ENCODE measurements at regions not wholly inside any gene's neighbourhood (a gene's known extent, or its start where the extent isn't known, plus 50 kb on each side); places are given as distances from the start of the nearest gene placed in this dataset.

GRCh38 chr2:147530033-147530432, 314.8 kb upstream of the ACVR2A start:
- H3K27ac ChIP-seq, result no peak overlapping the region
- H3K4me3 ChIP-seq (replicated peaks in 1 of 3), result no peak overlapping the region
- TF ChIP-seq POLR2A (IDR thresholded peaks at IDR 0.05) (no peak), CTCF (IDR thresholded peaks at IDR 0.05) (no peak)
- H3K4me1 ChIP-seq, result peaks cover 7 to 10% of the 10 kb centered on the region in 2 donors
- intact Hi-C loops (cut with DNase I), result no loop called here
- no peak for DNase-seq
- no peaks in the 10 kb centered on the region for H3K36me3 ChIP-seq
- WGBS, 2 donors, result 82 to 84% methylated on average over 3 of the region's 3 CpGs
- no peaks in the 10 kb centered on the region for H3K27me3 ChIP-seq
- H3K9me3 ChIP-seq, result no peaks in the 10 kb centered on the region

- intact Hi-C loops (cut with DNase I), result no loop called here
- no peak overlapping the region for H3K27ac ChIP-seq
- peaks cover 7 to 10% of the 10 kb centered on the region in 2 donors for H3K4me1 ChIP-seq
- no peaks in the 10 kb centered on the region for H3K36me3 ChIP-seq
- no peak for TF ChIP-seq POLR2A (IDR thresholded peaks at IDR 0.05)
- no peak for TF ChIP-seq CTCF (IDR thresholded peaks at IDR 0.05)
- WGBS, 2 donors, result 10 to 14% methylated on average over 3 of the region's 3 CpGs
- no peak overlapping the region for H3K4me3 ChIP-seq (replicated peaks in 1 of 3)
- H3K27me3 ChIP-seq, result no peaks in the 10 kb centered on the region
- DNase-seq, result peak; percentile 70 to 77
- H3K9me3 ChIP-seq, result no peaks in the 10 kb centered on the region
Measured at GRCh38 chr2:147525819-147526489, 318.9 kb upstream of the ACVR2A start.

GRCh38 chr2:147524912-147525311, 319.9 kb upstream of the ACVR2A start:
- no peaks in the 10 kb centered on the region for H3K36me3 ChIP-seq
- WGBS, 2 donors, result 92 to 99% methylated on average over 3 of the region's 3 CpGs
- intact Hi-C loops (cut with DNase I), result no loop called here

GRCh38 chr2:147523415-147523814, 321.4 kb upstream of the ACVR2A start:
- TF ChIP-seq POLR2A (IDR thresholded peaks at IDR 0.05), result no peak
- TF ChIP-seq CTCF (IDR thresholded peaks at IDR 0.05), result no peak
- DNase-seq, result no peak

More at GRCh38 chr2:147524912-147525311, 319.9 kb upstream of the ACVR2A start:
- Histone ChIP-seq H3K4me1 (peaks cover 7 to 10% of the 10 kb centered on the region in 2 donors), H3K27ac (no peak overlapping the region), H3K9me3 (no peaks in the 10 kb centered on the region), H3K4me3 (replicated peaks in 1 of 3) (no peak overlapping the region), H3K27me3 (no peaks in the 10 kb centered on the region)
- no peak for DNase-seq
- TF ChIP-seq POLR2A (IDR thresholded peaks at IDR 0.05) (no peak), CTCF (IDR thresholded peaks at IDR 0.05) (no peak)

GRCh38 chr2:147521936-147522335, 322.9 kb upstream of the ACVR2A start:
- Histone ChIP-seq H3K4me3 (replicated peaks in 1 of 3) (no peak overlapping the region), H3K27ac (no peak overlapping the region), H3K4me1 (peaks cover 7 to 10% of the 10 kb centered on the region in 2 donors), H3K9me3 (no peaks in the 10 kb centered on the region), H3K36me3 (no peaks in the 10 kb centered on the region), H3K27me3 (no peaks in the 10 kb centered on the region)
- TF ChIP-seq CTCF (IDR thresholded peaks at IDR 0.05) (no peak), POLR2A (IDR thresholded peaks at IDR 0.05) (no peak)
- DNase-seq, result no peak
- WGBS, 2 donors, result 96% methylated on average over 3 of the region's 3 CpGs
- intact Hi-C loops (cut with DNase I), result no loop called here

More at GRCh38 chr2:147523415-147523814, 321.4 kb upstream of the ACVR2A start:
- intact Hi-C loops (cut with DNase I), result no loop called here
- Histone ChIP-seq H3K9me3 (no peaks in the 10 kb centered on the region), H3K4me1 (peaks cover 7 to 10% of the 10 kb centered on the region in 2 donors), H3K4me3 (replicated peaks in 1 of 3) (no peak overlapping the region), H3K27ac (no peak overlapping the region), H3K27me3 (no peaks in the 10 kb centered on the region), H3K36me3 (no peaks in the 10 kb centered on the region)
